Naive B cell (primary cell): ENCODE measurements at regions not wholly inside any gene's neighbourhood (a gene's known extent, or its start where the extent isn't known, plus 50 kb on each side); places are given as distances from the start of the nearest gene placed in this dataset.
"Not testable (repeated sequence)": the region's sequence is repeated elsewhere in the genome, so short reads cannot be mapped to it uniquely, and the experiment has no call there.

ENCODE experiments used
- ATAC-seq, 2 donors: fragments of 150-1000 bp; cut with Tn5 transposase; 2 replicates each; pipeline ENCODE4 v1.10.0; 2021; ENCODE audit warnings: low read depth in 2 of 2, mild to moderate bottlenecking in 2 of 2, moderate library complexity in 2 of 2
- DNase-seq: peaks from one replicate; pipeline ENCODE4 v3.0.0; 2022
- H3K27ac Mint-ChIP-seq, 6 donors: one replicate each; pipeline ENCODE4 v1.8.0; 2020 to 2022; ENCODE audit warnings: mild to moderate bottlenecking in 6 of 6, mixed read lengths in 6 of 6, moderate library complexity in 5 of 6, inconsistent platforms in 2 of 6
- H3K27me3 Mint-ChIP-seq, 3 donors: one replicate each; pipeline ENCODE4 v1.8.0; 2021 to 2022; ENCODE audit warnings: mixed read lengths in 3 of 3, mild to moderate bottlenecking in 1 of 3
- H3K36me3 Mint-ChIP-seq, 2 donors: one replicate each; pipeline ENCODE4 v1.8.0; 2020 to 2022; ENCODE audit warnings: mixed read lengths in 2 of 2, inconsistent platforms in 1 of 2, mild to moderate bottlenecking in 1 of 2
- H3K4me1 Mint-ChIP-seq, 3 donors: one replicate each; pipeline ENCODE4 v1.8.0; 2020 to 2022; ENCODE audit warnings: mixed read lengths in 3 of 3, inconsistent platforms in 1 of 3, mild to moderate bottlenecking in 1 of 3, moderate library complexity in 1 of 3
- H3K4me3 Mint-ChIP-seq, 8 donors: one replicate each; pipeline ENCODE4 v1.8.0; 2020 to 2022; ENCODE audit warnings: mild to moderate bottlenecking in 8 of 8, mixed read lengths in 8 of 8, moderate library complexity in 8 of 8, inconsistent platforms in 2 of 8
- H3K9me3 Mint-ChIP-seq, 7 donors: one replicate each; pipeline ENCODE4 v1.8.0; 2020 to 2022; ENCODE audit warnings: mixed read lengths in 7 of 7, mild to moderate bottlenecking in 5 of 7, inconsistent platforms in 2 of 7, moderate library complexity in 1 of 7

- Mint-ChIP-seq H3K4me1 (peaks cover 21 to 28% (median 26%) of the 10 kb centered on the region in 3 donors), H3K27ac (peak overlapping the region in 1 of 6 donors; percentile 42), H3K9me3 (peaks cover 0 to 13% (median 4%) of the 10 kb centered on the region in 7 donors), H3K36me3 (peaks cover 0 to 4% of the 10 kb centered on the region in 2 donors), H3K4me3 (no peak overlapping the region), H3K27me3 (no peaks in the 10 kb centered on the region)
- DNase-seq = no peak
- no peak for ATAC-seq
Observed at GRCh38 chr20:53823121-53823764, 229.6 kb upstream of the ZNF217 start.

GRCh38 chr20:53822534-53822933 is 228.9 kb upstream of the ZNF217 start:
- Mint-ChIP-seq H3K4me3 (no peak overlapping the region), H3K36me3 (peaks cover 0 to 4% of the 10 kb centered on the region in 2 donors), H3K27me3 (no peaks in the 10 kb centered on the region), H3K9me3 (peaks cover 0 to 13% (median 4%) of the 10 kb centered on the region in 7 donors), H3K27ac (peak overlapping the region in 1 of 6 donors; percentile 61), H3K4me1 (peaks cover 14 to 22% (median 19%) of the 10 kb centered on the region in 3 donors)
- ATAC-seq = no peak
- DNase-seq = no peak

- peaks cover 0 to 14% (median 8%) of the 10 kb centered on the region in 3 donors for H3K4me1 Mint-ChIP-seq
- ATAC-seq = no peak
Observed at GRCh38 chr20:53819973-53820451, 226.4 kb upstream of the ZNF217 start.

GRCh38 chr20:53818457-53819177 is 225.0 kb upstream of the ZNF217 start:
- peak overlapping the region in 2 of 6 donors; percentile 42 to 79 for H3K27ac Mint-ChIP-seq
- H3K4me3 Mint-ChIP-seq = no peak overlapping the region
- peaks cover 0 to 4% of the 10 kb centered on the region in 2 donors for H3K36me3 Mint-ChIP-seq
- H3K4me1 Mint-ChIP-seq = peaks cover 0 to 14% (median 4%) of the 10 kb centered on the region in 3 donors
- peaks cover 0 to 13% (median 4%) of the 10 kb centered on the region in 7 donors for H3K9me3 Mint-ChIP-seq
- ATAC-seq = no peak
- no peaks in the 10 kb centered on the region for H3K27me3 Mint-ChIP-seq
- DNase-seq = no peak

More at GRCh38 chr20:53819973-53820451, 226.4 kb upstream of the ZNF217 start:
- H3K4me3 Mint-ChIP-seq = no peak overlapping the region
- no peak for DNase-seq
- peaks cover 0 to 13% (median 4%) of the 10 kb centered on the region in 7 donors for H3K9me3 Mint-ChIP-seq
- peaks cover 0 to 4% of the 10 kb centered on the region in 2 donors for H3K36me3 Mint-ChIP-seq
- no peak overlapping the region for H3K27ac Mint-ChIP-seq
- no peaks in the 10 kb centered on the region for H3K27me3 Mint-ChIP-seq

GRCh38 chr20:53817513-53817912 is 223.9 kb upstream of the ZNF217 start:
- not testable (repeated sequence) for H3K27me3 Mint-ChIP-seq, H3K4me3 Mint-ChIP-seq, ATAC-seq, DNase-seq, H3K36me3 Mint-ChIP-seq, H3K4me1 Mint-ChIP-seq, H3K27ac Mint-ChIP-seq
- H3K9me3 Mint-ChIP-seq = peaks cover 0 to 13% (median 4%) of the 10 kb centered on the region in 7 donors

- Mint-ChIP-seq H3K27me3 (no peaks in the 10 kb centered on the region), H3K36me3 (peaks cover 0 to 4% of the 10 kb centered on the region in 2 donors), H3K4me3 (no peak overlapping the region), H3K9me3 (peaks cover 0 to 13% (median 4%) of the 10 kb centered on the region in 7 donors), H3K27ac (peak overlapping the region in 2 of 6 donors; percentile 25 to 39), H3K4me1 (peaks cover 0 to 6% (median 4%) of the 10 kb centered on the region in 3 donors)
- DNase-seq = no peak
- ATAC-seq = no peak
Observed at GRCh38 chr20:53816872-53817398, 223.3 kb upstream of the ZNF217 start.

- Mint-ChIP-seq H3K36me3 (peaks cover 0 to 4% of the 10 kb centered on the region in 2 donors), H3K4me3 (no peak overlapping the region), H3K4me1 (peaks cover 1 to 6% (median 4%) of the 10 kb centered on the region in 3 donors), H3K27ac (peak overlapping the region in 1 of 6 donors; percentile 46), H3K27me3 (no peaks in the 10 kb centered on the region), H3K9me3 (peaks cover 0 to 13% (median 4%) of the 10 kb centered on the region in 7 donors)
- DNase-seq (no peak), ATAC-seq (no peak)
Observed at GRCh38 chr20:53815509-53815908, 221.9 kb upstream of the ZNF217 start.

GRCh38 chr20:53814060-53814459 is 220.4 kb upstream of the ZNF217 start:
- Mint-ChIP-seq H3K27me3 (no peaks in the 10 kb centered on the region), H3K27ac (peak overlapping the region in 1 of 6 donors; percentile 59), H3K4me3 (no peak overlapping the region)

GRCh38 chr20:53813636-53814035 is 220.0 kb upstream of the ZNF217 start:
- Mint-ChIP-seq H3K27ac (peak overlapping the region in 1 of 6 donors; percentile 59), H3K27me3 (no peaks in the 10 kb centered on the region), H3K36me3 (no peaks in the 10 kb centered on the region), H3K4me1 (peaks cover 1 to 6% (median 4%) of the 10 kb centered on the region in 3 donors), H3K9me3 (peaks cover 0 to 2% (median 0%) of the 10 kb centered on the region in 7 donors), H3K4me3 (no peak overlapping the region)
- DNase-seq = no peak
- no peak for ATAC-seq

More at GRCh38 chr20:53814060-53814459, 220.4 kb upstream of the ZNF217 start:
- Mint-ChIP-seq H3K4me1 (peaks cover 1 to 6% (median 4%) of the 10 kb centered on the region in 3 donors), H3K36me3 (no peaks in the 10 kb centered on the region), H3K9me3 (peaks cover 0 to 6% (median 4%) of the 10 kb centered on the region in 7 donors)
- DNase-seq (no peak), ATAC-seq (no peak)

GRCh38 chr20:53811577-53811976 is 217.9 kb upstream of the ZNF217 start:
- H3K4me3 Mint-ChIP-seq = no peak overlapping the region
- H3K9me3 Mint-ChIP-seq = no peaks in the 10 kb centered on the region
- ATAC-seq (no peak), DNase-seq (no peak)
- H3K4me1 Mint-ChIP-seq = peaks cover 1 to 6% (median 4%) of the 10 kb centered on the region in 3 donors
- H3K27me3 Mint-ChIP-seq = no peaks in the 10 kb centered on the region
- H3K27ac Mint-ChIP-seq = no peak overlapping the region
- H3K36me3 Mint-ChIP-seq = no peaks in the 10 kb centered on the region

- Mint-ChIP-seq H3K36me3 (no peaks in the 10 kb centered on the region), H3K27ac (no peak overlapping the region), H3K27me3 (no peaks in the 10 kb centered on the region), H3K4me3 (no peak overlapping the region), H3K4me1 (peaks cover 0 to 3% (median 1%) of the 10 kb centered on the region in 3 donors), H3K9me3 (no peaks in the 10 kb centered on the region)
- DNase-seq = no peak
- ATAC-seq = no peak
Observed at GRCh38 chr20:53810661-53811355, 217.2 kb upstream of the ZNF217 start.

- H3K4me3 Mint-ChIP-seq = no peak overlapping the region
- no peaks in the 10 kb centered on the region for H3K36me3 Mint-ChIP-seq
- peaks cover 0 to 1% (median 0%) of the 10 kb centered on the region in 3 donors for H3K4me1 Mint-ChIP-seq
- H3K27ac Mint-ChIP-seq = no peak overlapping the region
- no peaks in the 10 kb centered on the region for H3K9me3 Mint-ChIP-seq
- no peaks in the 10 kb centered on the region for H3K27me3 Mint-ChIP-seq
- ATAC-seq = no peak
- DNase-seq = no peak
Observed at GRCh38 chr20:53809728-53810365, 216.2 kb upstream of the ZNF217 start.
